Activated T-cell treated with anti-CD3 and anti-CD28 coated beads, Interleukin-2, amount 50 U/mL, for 1 hour (primary cell): ENCODE measurements at regions not wholly inside any gene's neighbourhood (a gene's known extent, or its start where the extent isn't known, plus 50 kb on each side); places are given as distances from the start of the nearest gene placed in this dataset.

Source experiments
- DNase-seq: peaks from one replicate; pipeline ENCODE4 v3.0.0-alpha.2; 2020

DNA sequence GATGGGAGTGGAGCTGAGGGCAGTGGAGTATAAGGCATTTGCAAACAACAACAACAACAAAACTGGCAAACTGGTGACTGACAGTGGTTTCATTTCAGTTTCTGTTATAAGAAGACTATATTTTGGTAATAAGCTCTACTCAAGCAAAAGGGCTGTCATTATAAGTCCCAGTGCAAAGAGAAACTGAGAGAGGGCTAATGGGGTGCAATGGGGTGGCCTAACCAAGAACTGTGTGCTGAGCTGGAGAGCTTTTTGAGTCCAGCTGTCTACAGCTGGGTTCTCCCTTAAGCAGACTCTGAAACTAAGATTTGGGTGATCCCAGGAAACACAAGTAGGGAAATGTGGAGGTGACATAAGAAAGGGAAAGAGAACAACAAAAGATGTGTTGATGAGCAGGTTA lies 439.3 kb downstream of the ADRA2A start:
- DNase-seq = no peak

DNA sequence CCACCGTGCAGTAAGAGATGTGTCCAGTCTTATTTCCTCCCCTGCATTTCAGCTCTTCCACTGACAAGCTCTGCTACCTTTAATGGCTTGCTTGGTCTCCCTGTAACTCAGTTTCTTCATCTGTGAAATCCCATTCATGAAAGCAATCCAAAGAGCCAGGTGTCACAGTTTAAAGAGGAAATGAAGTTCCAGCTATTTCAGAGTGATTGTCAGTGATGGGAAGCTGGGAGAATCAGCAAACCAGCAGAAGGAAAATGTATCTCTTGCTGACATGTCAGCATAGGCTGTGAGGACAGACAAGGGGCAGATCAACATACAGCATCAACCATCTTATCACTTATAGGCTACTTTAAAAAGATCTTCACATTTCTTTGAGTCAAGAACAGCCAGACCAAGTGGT lies 445.3 kb downstream of the ADRA2A start:
- no peak for DNase-seq

DNA sequence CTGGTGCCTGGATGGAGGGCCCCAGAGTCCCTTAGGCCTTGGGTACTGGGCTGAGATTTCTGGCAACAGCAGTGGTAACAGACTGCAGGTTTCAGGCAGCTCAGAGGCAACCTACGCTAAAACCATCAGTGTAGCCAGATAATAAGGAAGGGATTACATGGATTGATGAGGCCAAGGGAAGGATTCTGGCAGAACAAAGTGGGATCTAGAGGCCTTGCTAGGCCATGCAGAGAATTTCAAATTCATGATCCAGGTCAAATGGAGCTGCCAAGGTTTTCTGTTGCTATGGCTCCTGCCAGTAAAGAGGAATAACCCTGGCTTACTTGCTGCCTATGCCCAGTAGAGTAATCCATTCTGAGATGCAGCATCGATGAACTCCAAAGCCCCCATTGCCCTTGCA lies 445.7 kb downstream of the ADRA2A start:
- no peak for DNase-seq

DNA sequence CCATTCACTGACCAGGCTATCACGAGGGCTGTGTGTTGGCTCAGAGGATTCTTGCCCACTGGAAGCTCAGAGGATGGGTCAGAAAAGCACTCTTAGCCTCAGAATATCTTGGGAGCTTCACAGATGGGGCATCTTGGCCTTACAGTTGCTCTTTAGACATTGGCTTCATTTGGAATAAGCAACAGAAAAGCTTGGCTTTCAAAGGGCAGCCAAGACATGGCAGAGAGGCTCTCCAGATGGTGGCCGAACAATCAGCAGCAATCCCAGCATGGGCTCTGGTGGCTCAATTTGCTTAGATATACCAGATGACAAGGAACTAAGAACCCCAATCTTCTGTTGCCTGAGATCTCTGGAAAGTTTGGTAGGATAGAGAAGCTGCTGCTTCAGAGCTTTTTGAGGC lies 446.2 kb downstream of the ADRA2A start:
- no peak for DNase-seq

DNA sequence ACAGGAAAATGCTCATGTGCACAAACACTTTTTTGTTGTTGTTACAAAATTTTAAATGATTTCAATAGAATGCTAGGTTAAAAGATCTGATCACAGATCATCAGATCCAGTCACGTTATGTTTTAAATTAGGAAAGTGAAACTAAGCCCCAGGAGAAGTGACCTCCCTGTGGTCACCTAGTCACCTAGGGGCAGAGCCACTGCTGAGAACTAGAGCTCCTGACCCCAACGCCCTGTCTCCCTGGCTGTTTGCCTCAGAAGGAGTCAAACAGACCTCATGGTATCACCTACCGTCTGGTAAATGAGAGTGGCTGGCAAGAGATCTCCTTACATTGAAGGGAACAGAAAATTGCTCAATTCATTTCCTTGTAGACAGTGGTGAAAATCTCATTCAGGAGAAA lies 447.3 kb downstream of the ADRA2A start:
- no peak for DNase-seq

DNA sequence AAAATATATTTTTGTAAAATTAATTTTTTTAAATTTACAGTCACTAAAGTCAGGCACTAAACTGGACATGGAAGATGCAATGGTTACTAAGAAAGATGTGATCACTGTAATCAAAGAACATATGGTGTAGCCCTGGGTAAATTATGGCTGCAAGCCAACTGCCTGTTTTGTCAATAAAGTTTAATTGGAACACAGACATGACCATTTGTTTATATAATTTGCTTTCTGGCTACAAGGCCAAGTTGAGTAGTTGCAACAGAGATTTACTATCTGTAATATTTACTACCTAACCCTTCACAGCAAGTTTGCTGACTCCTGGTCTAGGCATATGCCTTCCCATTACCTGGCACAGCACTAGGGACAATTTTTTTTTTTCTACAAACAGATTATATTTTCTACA lies 448.9 kb downstream of the ADRA2A start:
- DNase-seq = no peak

DNA sequence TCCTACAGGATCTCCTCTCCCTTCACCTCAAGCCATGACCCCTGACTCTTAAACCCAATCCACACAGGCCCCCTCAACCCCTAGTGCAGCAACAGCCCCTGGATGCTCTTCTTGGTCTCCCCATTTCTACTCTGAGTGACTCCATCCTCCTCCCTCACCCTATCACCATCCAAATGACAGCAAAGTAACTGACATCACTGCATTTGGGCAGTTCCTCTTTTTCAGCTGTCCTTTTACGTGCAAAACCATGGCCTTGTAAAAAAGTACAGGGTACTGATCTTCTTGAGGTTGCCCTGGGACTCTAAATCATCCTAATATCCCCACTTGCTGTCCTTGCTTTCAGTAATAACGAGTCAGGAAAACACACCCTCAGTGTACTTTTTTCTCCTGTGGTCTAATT lies 454.9 kb downstream of the ADRA2A start:
- DNase-seq = no peak

DNA sequence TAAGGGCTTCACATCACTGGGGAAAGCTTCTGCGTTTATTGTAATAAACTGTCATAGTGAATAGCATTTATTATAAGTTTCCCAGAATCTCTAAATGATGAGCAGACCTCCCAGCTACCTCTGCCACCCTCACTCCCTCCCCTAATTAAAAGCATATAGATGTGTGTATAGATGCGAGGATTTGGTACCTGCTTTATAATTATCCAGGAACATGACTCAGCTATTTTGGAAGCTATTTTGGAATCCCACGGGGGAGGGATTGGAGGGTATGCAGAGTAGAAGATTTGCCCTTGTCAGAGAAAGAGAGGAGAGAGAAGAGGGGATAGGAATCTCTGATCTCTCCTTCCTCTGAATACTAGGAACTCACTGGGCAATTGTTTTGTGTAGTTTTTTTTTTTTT lies 455.3 kb downstream of the ADRA2A start:
- no peak for DNase-seq

DNA sequence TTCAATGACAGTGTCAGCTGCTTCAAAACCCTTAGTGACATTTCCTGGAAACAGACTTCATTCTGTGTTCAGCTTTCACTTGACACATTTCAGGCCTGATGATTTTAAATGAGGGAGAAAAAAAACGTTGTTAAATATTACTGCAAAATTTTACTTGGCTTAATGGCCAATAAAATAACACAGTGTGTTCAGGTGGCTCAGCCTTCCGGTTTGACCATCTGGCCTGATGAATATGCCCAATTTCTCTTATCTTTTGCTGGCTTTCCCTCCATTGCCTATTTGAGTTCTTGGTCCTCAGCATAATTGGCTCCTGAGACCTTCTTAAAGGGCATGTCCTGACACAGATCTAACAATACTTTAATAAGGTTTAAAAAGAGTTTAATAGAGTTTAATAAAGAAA lies 462.4 kb downstream of the ADRA2A start:
- DNase-seq = no peak

DNA sequence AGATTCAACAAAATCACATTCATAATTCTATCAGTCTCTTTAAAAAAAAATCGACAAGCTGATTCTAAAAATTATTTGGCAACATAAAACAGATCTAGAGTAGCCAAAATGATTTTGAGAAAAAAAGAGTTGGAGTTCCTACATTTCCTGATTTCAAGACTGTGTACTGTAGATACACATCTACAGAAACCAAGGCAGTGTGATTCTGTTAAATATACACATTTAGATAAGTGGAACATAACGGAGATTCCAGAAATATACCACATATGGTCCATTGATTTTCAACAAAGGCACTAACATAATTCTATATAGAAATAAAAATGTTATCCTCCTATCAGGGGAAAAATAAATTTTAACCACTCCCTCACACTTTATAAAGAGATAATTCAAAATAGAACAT lies 467.0 kb downstream of the ADRA2A start:
- no peak for DNase-seq

DNA sequence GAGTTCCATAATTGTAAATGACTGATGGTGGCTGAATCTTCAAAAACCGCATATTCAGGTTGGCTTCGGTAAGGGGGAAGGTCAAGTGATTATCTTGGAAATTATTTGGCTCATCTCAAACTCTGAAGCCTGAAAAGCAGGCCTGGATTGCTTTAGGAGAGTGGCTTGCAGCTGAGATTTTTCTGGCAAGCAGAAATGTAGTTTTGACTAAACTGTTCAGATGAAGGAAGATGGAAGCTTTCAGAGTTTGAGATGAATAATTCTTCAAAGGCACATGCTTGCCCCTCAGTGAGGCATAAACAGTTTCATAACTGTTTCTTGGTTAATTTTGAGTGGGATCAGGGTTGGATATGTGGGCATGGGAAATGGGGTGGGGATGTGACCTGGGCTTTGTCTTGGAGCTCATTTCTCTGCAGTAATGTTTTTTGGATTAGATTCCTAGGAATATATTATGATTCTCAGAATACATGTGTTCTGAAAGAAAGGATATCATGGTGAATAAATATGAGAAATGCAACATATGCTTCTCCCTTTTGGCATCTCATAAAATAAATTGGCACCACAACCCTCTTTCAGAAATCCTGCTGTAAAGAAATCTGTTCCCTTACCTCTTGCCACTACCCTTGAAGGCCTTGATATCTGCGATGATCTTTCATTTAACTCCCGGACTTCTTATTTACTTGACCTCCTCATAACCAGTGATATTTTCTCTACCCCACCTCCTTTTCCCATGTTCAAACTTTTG lies 469.2 kb downstream of the ADRA2A start:
- DNase-seq = no peak

DNA sequence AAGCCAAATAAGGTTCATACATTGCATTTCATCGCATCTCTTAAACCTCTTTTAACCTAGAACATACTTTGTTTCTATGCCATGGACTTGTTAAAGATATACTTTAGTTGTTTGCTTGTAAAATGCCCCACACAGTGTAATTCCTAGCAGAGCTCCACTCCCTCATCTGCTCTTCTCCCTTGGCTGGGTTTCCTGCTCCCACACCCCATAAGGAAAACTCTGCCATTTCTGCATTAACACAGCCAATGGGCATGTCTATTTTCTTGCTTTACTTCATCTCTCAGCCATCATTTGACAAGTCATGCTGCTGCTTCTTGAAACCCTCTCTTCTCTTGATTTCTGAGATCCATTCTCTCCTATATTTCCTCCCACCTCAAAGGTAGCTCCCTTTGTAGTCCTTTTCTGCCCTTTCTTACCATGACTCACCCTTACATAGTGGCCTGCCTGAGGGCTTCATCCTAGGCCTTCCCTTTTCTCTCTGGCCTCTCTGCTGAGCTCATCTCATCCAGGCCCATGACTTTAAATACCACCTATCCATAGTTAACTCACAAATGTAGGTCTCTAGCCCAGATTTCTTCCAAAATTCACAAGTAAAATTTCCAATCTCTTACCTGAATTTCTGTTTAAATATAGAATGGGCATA lies 471.4 kb downstream of the ADRA2A start:
- no peak for DNase-seq

DNA sequence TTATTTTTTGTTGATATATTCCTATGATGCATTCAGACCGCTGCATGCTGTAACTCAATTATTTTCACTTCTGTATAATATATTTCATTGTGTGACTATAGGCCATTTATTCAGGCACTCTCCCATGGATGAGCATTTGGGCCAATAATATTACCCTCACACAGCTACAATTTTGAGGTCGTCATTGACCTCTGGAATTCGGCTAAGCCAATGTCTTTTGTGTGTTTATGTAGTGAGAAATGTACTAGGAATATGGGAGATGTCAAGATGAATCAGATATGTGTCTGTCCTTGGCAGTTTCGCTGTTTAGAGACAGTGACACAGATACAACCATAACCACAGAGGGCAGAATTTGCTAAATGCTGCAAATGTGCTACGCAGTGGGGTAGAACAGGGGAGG lies 474.2 kb downstream of the ADRA2A start:
- no peak for DNase-seq

DNA sequence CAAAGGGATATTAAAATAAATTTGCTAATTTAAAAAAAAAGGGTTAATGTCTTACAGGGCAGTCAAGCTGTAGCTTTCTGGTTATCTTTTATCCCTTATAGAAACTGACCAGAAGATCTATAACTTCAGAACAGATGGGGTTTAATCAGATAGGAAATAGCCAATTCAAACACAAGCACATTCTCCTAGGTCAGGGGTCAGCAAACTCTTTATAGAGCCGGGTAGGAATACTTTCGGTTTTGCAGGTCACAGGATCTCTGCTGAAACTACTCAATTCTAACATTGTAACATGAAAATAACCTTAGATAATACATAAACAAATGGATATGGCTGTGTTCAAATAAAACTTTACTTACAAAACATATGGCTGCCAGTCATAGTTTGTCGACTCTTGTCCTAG lies 479.8 kb downstream of the ADRA2A start:
- DNase-seq = no peak

DNA sequence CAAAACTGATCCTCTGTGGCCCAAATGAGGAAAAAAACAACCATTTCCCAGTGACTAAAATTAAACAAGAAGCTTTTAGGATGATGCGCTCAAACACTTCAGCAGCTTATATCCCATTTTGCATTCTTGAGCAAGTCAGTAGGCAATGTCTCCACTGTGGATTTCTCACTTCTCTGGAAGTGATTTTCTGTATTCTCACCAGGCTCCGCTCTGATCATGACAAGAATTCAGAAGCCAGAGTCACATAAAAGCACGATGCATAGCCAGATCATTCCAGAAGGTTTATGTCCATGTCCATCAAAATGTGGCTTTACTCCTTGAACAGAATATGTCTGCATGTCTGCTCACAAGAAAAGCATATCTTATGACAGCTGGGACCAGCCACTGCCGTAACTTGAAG lies 481.4 kb downstream of the ADRA2A start:
- no peak for DNase-seq

DNA sequence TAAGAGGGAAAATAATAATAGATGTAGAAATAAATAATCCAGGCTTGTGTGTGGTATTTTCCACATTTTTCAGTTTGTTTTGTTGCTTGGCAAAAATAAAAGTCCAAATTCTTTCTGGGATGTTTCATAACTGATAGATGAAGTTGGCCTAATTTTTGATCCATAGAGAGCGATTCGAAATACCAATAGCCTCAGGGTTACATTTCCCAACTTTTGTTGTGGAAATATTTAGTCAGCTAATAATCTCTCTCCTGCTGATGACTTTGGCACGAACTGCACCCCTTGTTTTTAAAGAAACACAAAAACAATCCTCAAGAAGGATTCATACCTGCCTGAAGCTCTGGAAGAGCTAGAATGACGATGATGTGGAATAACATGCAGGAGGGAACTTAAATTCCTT lies 483.2 kb downstream of the ADRA2A start:
- no peak for DNase-seq

DNA sequence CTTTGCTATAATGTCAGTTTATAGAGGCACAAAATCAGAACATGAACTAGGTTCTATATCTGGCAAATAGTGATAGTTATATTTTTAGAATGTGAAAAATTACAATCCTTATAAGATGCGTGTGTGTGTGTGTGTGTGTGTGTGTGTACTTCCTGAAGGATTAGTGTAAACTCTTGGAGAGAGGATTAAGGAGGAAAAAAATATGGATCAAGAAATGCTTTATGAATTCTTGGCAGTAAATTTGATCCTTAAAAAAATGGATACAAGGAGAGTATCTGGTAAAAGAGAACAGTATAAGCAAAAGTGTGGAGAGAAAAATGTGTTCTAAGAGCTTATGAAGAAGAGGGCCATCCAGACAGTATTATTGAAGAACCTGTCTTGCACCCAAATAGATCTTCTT lies 484.3 kb downstream of the ADRA2A start:
- no peak for DNase-seq

DNA sequence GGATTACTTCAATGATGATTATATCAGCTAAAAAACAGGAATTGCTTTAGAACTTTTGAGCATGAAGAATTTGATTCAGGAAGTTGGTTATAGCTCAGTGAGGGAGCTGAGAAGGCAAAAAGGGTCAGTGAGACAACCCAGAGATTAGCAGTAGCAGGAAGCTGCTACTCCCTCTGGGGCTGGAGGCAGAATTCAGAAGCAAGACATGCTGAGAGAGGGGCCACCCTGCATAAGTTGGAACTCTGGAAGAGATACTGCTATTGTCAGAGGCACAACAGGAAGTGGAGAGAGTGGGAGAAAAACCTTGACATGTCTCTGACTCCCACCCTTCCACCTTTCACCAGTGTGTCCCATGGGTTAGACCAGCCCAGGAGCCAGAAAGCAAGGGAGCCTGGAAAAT lies 488.7 kb downstream of the ADRA2A start:
- DNase-seq = no peak

DNA sequence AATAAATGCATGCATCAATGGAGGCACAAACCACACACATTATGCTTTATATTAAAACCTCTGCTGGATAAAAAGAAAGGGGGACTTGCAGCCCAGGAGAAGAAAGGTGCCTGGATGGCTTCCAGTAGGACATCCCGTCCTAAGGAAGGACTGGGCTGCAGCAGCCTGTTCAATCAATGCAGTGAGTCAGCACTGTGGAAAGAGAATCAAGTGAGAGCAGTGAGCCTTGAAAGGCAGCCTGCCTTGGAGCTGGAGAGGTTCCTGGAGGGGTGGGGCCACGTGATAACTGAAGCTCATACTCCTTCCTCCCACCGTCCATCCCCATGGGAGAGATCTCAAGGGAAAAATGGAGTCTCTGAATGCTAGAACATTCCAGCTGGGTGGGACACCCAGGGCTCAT lies 501.2 kb downstream of the ADRA2A start:
- DNase-seq = no peak

DNA sequence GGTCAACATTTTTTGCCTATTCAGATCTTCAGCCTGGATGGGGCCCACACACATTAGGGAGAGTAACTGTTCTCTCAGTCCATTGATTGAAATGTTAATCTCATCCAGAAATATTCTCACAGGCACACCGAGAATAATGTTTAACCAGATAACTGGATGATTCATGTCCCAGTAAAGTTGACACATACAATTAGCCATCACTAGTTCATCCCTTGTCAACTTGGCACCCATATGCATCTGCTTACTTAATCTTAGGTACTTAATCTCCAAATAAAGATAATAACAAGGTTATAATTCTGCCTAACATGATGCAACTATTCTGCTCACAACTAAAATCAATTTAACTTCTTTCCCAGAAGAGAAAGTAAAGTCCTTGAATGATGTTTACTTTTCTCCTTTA lies 502.6 kb downstream of the ADRA2A start:
- DNase-seq = no peak

DNA sequence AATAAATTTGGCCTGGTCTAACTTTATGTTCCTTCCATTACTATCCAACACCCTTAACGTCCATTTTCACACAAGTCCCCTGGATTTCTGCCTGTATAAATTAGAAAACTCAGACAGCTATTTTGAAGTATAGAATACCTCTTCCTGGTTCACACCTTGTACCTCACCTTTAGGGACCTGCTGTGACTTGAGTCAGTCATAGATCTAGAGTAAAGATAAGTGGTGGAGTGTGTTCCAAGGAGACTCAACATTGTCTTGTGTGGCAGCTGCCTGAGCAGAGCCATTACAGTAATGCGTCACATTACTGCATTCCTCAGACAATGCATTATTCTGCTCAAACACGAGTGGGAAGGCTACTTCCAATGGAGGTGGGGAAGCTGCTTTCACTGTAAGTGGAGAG lies 513.9 kb downstream of the ADRA2A start:
- no peak for DNase-seq

DNA sequence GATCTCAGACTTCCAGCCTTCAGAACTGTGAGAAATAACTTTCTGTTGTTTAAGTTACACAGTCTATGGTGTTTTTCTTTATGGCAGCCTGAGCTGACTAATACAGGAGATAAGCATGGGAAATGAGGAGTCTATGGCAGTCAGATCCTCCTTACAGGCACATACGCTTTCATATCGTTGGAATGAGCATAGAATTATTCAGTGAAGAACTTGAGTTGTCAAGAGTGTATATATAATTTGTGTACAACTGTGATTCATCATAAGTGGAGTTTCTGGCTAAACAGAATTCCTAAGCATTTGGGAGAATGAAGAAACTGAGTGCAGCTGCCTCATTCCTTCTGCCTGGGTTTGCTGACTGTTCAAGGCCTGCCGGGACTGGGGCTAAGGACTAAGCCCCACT lies 516.7 kb downstream of the ADRA2A start:
- DNase-seq = no peak

DNA sequence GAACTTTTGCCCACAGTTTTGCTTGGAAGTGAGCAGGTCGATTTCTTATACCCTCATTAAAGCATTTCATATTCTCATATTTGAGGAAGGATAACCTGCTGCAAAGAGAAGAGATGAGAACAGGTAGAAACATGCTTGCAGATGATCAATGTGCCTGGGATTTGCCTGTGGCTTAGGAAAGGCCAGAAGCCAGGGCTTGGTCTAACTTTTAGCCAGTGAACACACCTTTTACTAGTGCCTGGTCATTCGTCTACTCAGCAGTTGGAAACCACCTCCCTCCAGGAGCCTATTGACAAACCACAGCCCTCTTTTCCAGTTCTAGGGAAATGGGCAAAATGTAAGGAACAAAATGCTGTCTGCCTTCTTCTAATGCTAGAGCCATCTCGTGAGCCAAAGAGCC lies 518.3 kb downstream of the ADRA2A start:
- no peak for DNase-seq

DNA sequence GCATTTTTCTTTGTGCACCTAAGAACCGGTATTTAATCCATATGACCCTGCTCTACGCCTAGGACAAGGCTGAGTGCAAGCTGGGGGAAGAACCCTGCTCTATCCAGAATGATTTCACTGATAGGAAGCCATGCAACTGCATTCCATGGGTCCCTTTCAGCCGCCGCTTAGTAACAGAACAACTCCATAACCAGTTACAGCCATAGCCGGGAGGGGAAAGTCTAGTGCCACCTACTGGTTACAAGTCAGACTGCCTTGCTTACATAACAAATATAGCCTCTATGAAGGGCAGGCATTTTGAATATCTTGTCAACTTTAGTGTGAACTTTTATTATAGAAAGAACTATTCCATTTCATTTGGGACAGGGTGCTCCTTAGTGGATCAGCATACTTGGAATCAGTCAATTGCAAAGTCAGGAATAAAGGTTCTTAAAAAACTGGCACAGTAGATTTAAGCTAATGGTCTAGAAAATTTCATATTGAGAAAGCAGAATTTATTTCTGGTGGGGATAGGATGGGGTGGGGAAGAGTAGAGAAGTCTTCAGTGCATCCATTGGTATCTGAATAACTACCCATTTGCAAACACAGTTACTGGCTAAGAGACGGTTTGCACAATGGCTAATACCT lies 521.7 kb downstream of the ADRA2A start:
- no peak for DNase-seq

DNA sequence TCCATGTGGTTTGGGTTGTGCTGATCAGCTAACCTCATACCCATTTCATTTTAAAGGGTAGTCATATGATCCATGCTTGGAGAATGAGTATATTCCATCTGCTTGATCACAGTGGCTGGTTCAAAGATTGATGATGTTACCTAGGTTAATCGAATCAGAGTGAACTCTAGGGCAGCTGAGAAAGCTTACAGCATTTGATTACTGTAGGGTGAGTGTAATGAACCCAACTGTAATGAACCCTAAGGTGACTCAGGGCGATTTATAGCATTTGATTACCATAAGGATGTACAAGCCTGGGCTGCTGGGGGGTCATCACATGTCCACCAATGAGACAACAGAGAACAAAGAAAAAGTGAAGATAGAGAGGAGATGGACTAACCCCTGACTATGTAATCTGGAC lies 523.1 kb downstream of the ADRA2A start:
- DNase-seq = no peak
